Smooth muscle cell (in vitro differentiated cells): ENCODE measurements at regions not wholly inside any gene's neighbourhood (a gene's known extent, or its start where the extent isn't known, plus 50 kb on each side); places are given as distances from the start of the nearest gene placed in this dataset.

Experiments used
- DNase-seq: peaks from one replicate; lab custom pipeline; 2025; ENCODE audit not compliant: unreplicated experiment; lab: John Stamatoyannopoulos, UW
- H2AFZ ChIP-seq: fragments of 200-600 bp; sonication (generic); 2 replicates; pipeline ENCODE4 v1.6.0; 2016; ENCODE audit warnings: antibody characterized with exemption, low read depth, mild to moderate bottlenecking
- H3F3A ChIP-seq: fragments of 200-600 bp; sonication (generic); 2 replicates; pipeline ENCODE4 v1.6.0; 2017; ENCODE audit warnings: antibody characterized with exemption, low read depth
- H3K27ac ChIP-seq: fragments of 200-600 bp; sonication (generic); 2 replicates; pipeline ENCODE4 v1.5.1; 2016; ENCODE audit warnings: low read depth, mild to moderate bottlenecking
- H3K27me3 ChIP-seq: fragments of 200-600 bp; sonication (generic); 2 replicates; pipeline ENCODE4 v1.6.1; 2016; ENCODE audit warnings: low read depth, mild to moderate bottlenecking
- H3K36me3 ChIP-seq: fragments of 200-600 bp; sonication (generic); 2 replicates; pipeline ENCODE4 v1.5.1; 2016; ENCODE audit warnings: low read depth
- H3K4me1 ChIP-seq: fragments of 200-600 bp; sonication (generic); 2 replicates; pipeline ENCODE4 v1.5.1; 2016; ENCODE audit warnings: low read depth
- H3K4me2 ChIP-seq: fragments of 200-600 bp; sonication (generic); 2 replicates; pipeline ENCODE4 v1.6.0; 2016; ENCODE audit warnings: mild to moderate bottlenecking
- H3K4me3 ChIP-seq: fragments of 200-600 bp; sonication (generic); 2 replicates; pipeline ENCODE4 v1.5.1; 2016; ENCODE audit warnings: mild to moderate bottlenecking
- H3K79me2 ChIP-seq: fragments of 200-600 bp; sonication (generic); 2 replicates; pipeline ENCODE4 v1.6.0; 2016; ENCODE audit warnings: low read depth, mild to moderate bottlenecking
- H3K9ac ChIP-seq: fragments of 200-600 bp; sonication (generic); 2 replicates; pipeline ENCODE4 v1.6.0; 2016; ENCODE audit warnings: low read depth
- H3K9me3 ChIP-seq: fragments of 200-600 bp; sonication (generic); replicated peaks from 2 replicates; pipeline ENCODE4 v1.5.1; 2016; ENCODE audit warnings: low read depth
- H4K20me1 ChIP-seq: fragments of 200-600 bp; sonication (generic); 2 replicates; pipeline ENCODE4 v1.6.0; 2016; ENCODE audit warnings: low read depth
- CTCF ChIP-seq: fragments of 200-600 bp; sonication (generic); IDR thresholded peaks from 2 replicates; pipeline ENCODE4 v1.5.1; 2017; ENCODE audit warnings: borderline replicate concordance, mild to moderate bottlenecking, antibody characterized with exemption; ENCODE audit not compliant: insufficient read depth, poor library complexity, severe bottlenecking
- WGBS: methylation state at CpG from one replicate; pipeline ENCODE4 v1.1.7; 2016; ENCODE audit warnings: low lambda C conversion rate; 5-methylcytosine and 5-hydroxymethylcytosine counted together

- H2AFZ ChIP-seq: no peak overlapping the region
- no peaks in the 10 kb centered on the region for H4K20me1 ChIP-seq
- H3K9ac ChIP-seq: no peak overlapping the region
- 86% methylated on average over 4 of the region's 4 CpGs for WGBS
- H3K4me3 ChIP-seq: no peak overlapping the region
- no peaks in the 10 kb centered on the region for H3K27me3 ChIP-seq
- H3K4me1 ChIP-seq: no peaks in the 10 kb centered on the region
- H3K4me2 ChIP-seq: no peak overlapping the region
- peaks cover 13% of the 10 kb centered on the region for H3F3A ChIP-seq
- no peaks in the 10 kb centered on the region for H3K36me3 ChIP-seq
- H3K79me2 ChIP-seq: no peaks in the 10 kb centered on the region
- H3K9me3 ChIP-seq: no peaks in the 10 kb centered on the region
- TF ChIP-seq CTCF: no peak
- no peak overlapping the region for H3K27ac ChIP-seq
- no peak for DNase-seq
These were observed 245.4 kb downstream of the BMP4 start for GRCh38 chr14:53711205-53711604.

- WGBS: 85% methylated on average over 4 of the region's 4 CpGs
- TF ChIP-seq CTCF: no peak
- no peak overlapping the region for H3K4me2 ChIP-seq
- H3K27me3 ChIP-seq: no peaks in the 10 kb centered on the region
- H3K27ac ChIP-seq: no peak overlapping the region
- H3F3A ChIP-seq: peaks cover 10% of the 10 kb centered on the region
- no peak overlapping the region for H3K9ac ChIP-seq
- no peaks in the 10 kb centered on the region for H3K79me2 ChIP-seq
- DNase-seq: no peak
- H3K36me3 ChIP-seq: no peaks in the 10 kb centered on the region
- no peaks in the 10 kb centered on the region for H3K4me1 ChIP-seq
- H3K9me3 ChIP-seq: no peaks in the 10 kb centered on the region
- no peak overlapping the region for H3K4me3 ChIP-seq
- no peak overlapping the region for H2AFZ ChIP-seq
- no peaks in the 10 kb centered on the region for H4K20me1 ChIP-seq
These were observed 246.0 kb downstream of the BMP4 start for GRCh38 chr14:53710615-53711014.

GRCh38 chr14:53709381-53709780 is 247.2 kb downstream of the BMP4 start:
- TF ChIP-seq CTCF: no peak
- Histone ChIP-seq H3K79me2 (no peaks in the 10 kb centered on the region), H3K4me1 (no peaks in the 10 kb centered on the region), H3K27ac (no peak overlapping the region), H4K20me1 (no peaks in the 10 kb centered on the region), H3K27me3 (no peaks in the 10 kb centered on the region), H2AFZ (no peak overlapping the region), H3K36me3 (no peaks in the 10 kb centered on the region), H3F3A (peaks cover 2% of the 10 kb centered on the region), H3K4me3 (no peak overlapping the region), H3K9ac (no peak overlapping the region), H3K9me3 (no peaks in the 10 kb centered on the region), H3K4me2 (no peak overlapping the region)
- WGBS: 98% methylated on average over 3 of the region's 3 CpGs
- DNase-seq: no peak

GRCh38 chr14:53703457-53703856 is 253.2 kb downstream of the BMP4 start:
- no peak overlapping the region for H3K27ac ChIP-seq
- no peaks in the 10 kb centered on the region for H3K4me1 ChIP-seq
- no peak overlapping the region for H2AFZ ChIP-seq
- H3K27me3 ChIP-seq: no peaks in the 10 kb centered on the region
- no peak overlapping the region for H3K4me2 ChIP-seq
- DNase-seq: no peak
- H3K9ac ChIP-seq: no peak overlapping the region
- no peaks in the 10 kb centered on the region for H3K79me2 ChIP-seq
- no peak for TF ChIP-seq CTCF
- H3F3A ChIP-seq: no peaks in the 10 kb centered on the region
- no peak overlapping the region for H3K4me3 ChIP-seq
- H3K36me3 ChIP-seq: no peaks in the 10 kb centered on the region
- no peaks in the 10 kb centered on the region for H3K9me3 ChIP-seq
- H4K20me1 ChIP-seq: no peaks in the 10 kb centered on the region
